Trophoblast cell (in vitro differentiated cells and primary cell): ENCODE measurements at regions not wholly inside any gene's neighbourhood (a gene's known extent, or its start where the extent isn't known, plus 50 kb on each side); places are given as distances from the start of the nearest gene placed in this dataset.

Source experiments
- DNase-seq, 2 donors: peaks; one replicate each; pipeline ENCODE4 v3.0.0-alpha.2; 2016
- H2AFZ ChIP-seq: 2 replicates; pipeline ENCODE4 v1.6.1; 2013; ENCODE audit warnings: low read length, moderate library complexity, mild to moderate bottlenecking; ENCODE audit not compliant: insufficient read depth, poor library complexity
- H2AK5ac ChIP-seq: 2 replicates; pipeline ENCODE4 v1.6.1; 2013; ENCODE audit warnings: mild to moderate bottlenecking, low read length
- H2BK120ac ChIP-seq: 2 replicates; pipeline ENCODE4 v1.6.1; 2013; ENCODE audit warnings: low read length, mild to moderate bottlenecking, moderate library complexity; ENCODE audit not compliant: insufficient read depth, poor library complexity
- H2BK12ac ChIP-seq: 2 replicates; pipeline ENCODE4 v1.6.1; 2013; ENCODE audit warnings: mild to moderate bottlenecking, low read length, moderate library complexity
- H2BK5ac ChIP-seq: 2 replicates; pipeline ENCODE4 v1.6.1; 2013; ENCODE audit warnings: low read length, low read depth, moderate library complexity, mild to moderate bottlenecking; ENCODE audit not compliant: poor library complexity
- H3K14ac ChIP-seq: 2 replicates; pipeline ENCODE4 v1.6.1; 2013; ENCODE audit warnings: mild to moderate bottlenecking, low read length
- H3K18ac ChIP-seq: 2 replicates; pipeline ENCODE4 v1.6.1; 2013; ENCODE audit warnings: mild to moderate bottlenecking, low read length
- H3K23ac ChIP-seq: 2 replicates; pipeline ENCODE4 v1.6.1; 2013; ENCODE audit warnings: low read length
- H3K27ac ChIP-seq: 2 replicates; pipeline ENCODE4 v1.5.1; 2013; ENCODE audit warnings: low read depth, mild to moderate bottlenecking, inconsistent platforms, low read length, moderate library complexity
- H3K27me3 ChIP-seq: 2 replicates; pipeline ENCODE4 v1.6.1; 2013; ENCODE audit warnings: inconsistent platforms, mild to moderate bottlenecking, low read length, moderate library complexity; ENCODE audit not compliant: insufficient read depth
- H3K36me3 ChIP-seq, 2 experiments: 1 replicate in 1 of 2; 2 replicates in 1 of 2; pipeline ENCODE4 v1.6.1; 2013; ENCODE audit warnings: low read length in 2 of 2, mild to moderate bottlenecking in 2 of 2, moderate library complexity in 1 of 2; ENCODE audit not compliant: insufficient read depth in 2 of 2, control insufficient read depth in 1 of 2
- H3K4ac ChIP-seq: 2 replicates; pipeline ENCODE4 v1.6.1; 2013; ENCODE audit warnings: low read depth, mild to moderate bottlenecking, low read length, moderate library complexity
- H3K4me1 ChIP-seq, 2 experiments: 1 replicate in 1 of 2; 2 replicates in 1 of 2; pipeline ENCODE4 v1.6.1; 2013; ENCODE audit warnings: low read length in 2 of 2, mild to moderate bottlenecking in 2 of 2, moderate library complexity in 1 of 2; ENCODE audit not compliant: insufficient read depth in 2 of 2, control insufficient read depth in 1 of 2
- H3K4me2 ChIP-seq: 2 replicates; pipeline ENCODE4 v1.6.1; 2013; ENCODE audit warnings: inconsistent platforms, mild to moderate bottlenecking, low read length, moderate library complexity
- H3K4me3 ChIP-seq: 2 replicates; pipeline ENCODE4 v1.5.1; 2013; ENCODE audit warnings: mild to moderate bottlenecking, low read depth, low read length, inconsistent platforms
- H3K79me1 ChIP-seq: one replicate; pipeline ENCODE4 v1.6.1; 2013; ENCODE audit warnings: low read length
- H3K79me2 ChIP-seq: 2 replicates; pipeline ENCODE4 v1.6.1; 2013; ENCODE audit warnings: low read length, mild to moderate bottlenecking; ENCODE audit not compliant: control insufficient read depth, insufficient read depth, poor library complexity
- H3K9ac ChIP-seq: 2 replicates; pipeline ENCODE4 v1.6.1; 2013; ENCODE audit warnings: mild to moderate bottlenecking, low read length
- H3K9me3 ChIP-seq: 2 replicates; pipeline ENCODE4 v1.6.1; 2013; ENCODE audit warnings: low read depth, mild to moderate bottlenecking, control low read depth, inconsistent platforms, low read length; ENCODE audit not compliant: insufficient read depth
- H4K12ac ChIP-seq: 2 replicates; pipeline ENCODE4 v1.6.1; 2013; ENCODE audit warnings: low read depth, mild to moderate bottlenecking, low read length, moderate library complexity
- H4K8ac ChIP-seq: 2 replicates; pipeline ENCODE4 v1.6.1; 2013; ENCODE audit warnings: low read depth, mild to moderate bottlenecking, low read length, moderate library complexity
- H4K91ac ChIP-seq: one replicate; pipeline ENCODE4 v1.6.1; 2013; ENCODE audit warnings: low read depth, mild to moderate bottlenecking, low read length, moderate library complexity
- WGBS: extraction: QIAGEN DNeasy Blood & Tissue Kit; methylation state at CpG from one replicate; pipeline ENCODE4 v1.1.7; 2013; ENCODE audit warnings: missing lambda C conversion rate; ENCODE audit not compliant: insufficient read length, insufficient coverage; ENCODE audit errors: extremely low coverage; 5-methylcytosine and 5-hydroxymethylcytosine counted together

DNA sequence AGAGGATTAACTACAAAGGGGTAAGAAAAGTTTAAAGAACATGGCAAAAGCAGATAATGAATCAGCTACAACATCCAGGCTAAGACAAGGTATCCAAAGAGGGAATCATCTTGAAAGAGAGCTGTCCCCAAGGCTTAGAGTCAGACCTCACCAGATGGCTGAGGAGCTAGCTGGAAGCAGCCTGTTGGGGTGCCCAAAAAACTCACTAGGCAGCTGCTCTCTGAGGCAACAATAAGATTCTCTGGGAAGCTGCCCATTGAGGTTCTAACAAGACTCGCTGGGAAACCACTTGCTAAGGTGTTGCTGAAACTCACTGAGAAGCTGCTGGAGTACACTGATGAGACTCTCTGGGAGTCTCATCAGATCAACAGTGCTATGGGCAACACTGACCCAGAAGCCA, 185.2 kb downstream of the CETN3 start:
- H3K14ac ChIP-seq, result no peak overlapping the region
- no peaks in the 10 kb centered on the region for H3K36me3 ChIP-seq
- peaks cover 2% of the 10 kb centered on the region for H3K9me3 ChIP-seq
- H2BK12ac ChIP-seq, result no peak overlapping the region
- no peak overlapping the region for H2BK120ac ChIP-seq
- H2BK5ac ChIP-seq, result no peak overlapping the region
- no peaks in the 10 kb centered on the region for H3K79me1 ChIP-seq
- no peak overlapping the region for H4K12ac ChIP-seq
- H4K8ac ChIP-seq, result no peak overlapping the region
- no peak overlapping the region for H3K23ac ChIP-seq
- H3K4me2 ChIP-seq, result no peak overlapping the region
- H3K4ac ChIP-seq, result no peak overlapping the region
- no peak overlapping the region for H3K9ac ChIP-seq
- H3K4me3 ChIP-seq, result no peak overlapping the region
- H2AK5ac ChIP-seq, result no peak overlapping the region
- no peak for DNase-seq
- WGBS, result no CpG with 5 or more reads among the region's 1 CpG
- no peak overlapping the region for H4K91ac ChIP-seq
- no peak overlapping the region for H3K27ac ChIP-seq
- no peaks in the 10 kb centered on the region for H3K4me1 ChIP-seq
- no peaks in the 10 kb centered on the region for H3K27me3 ChIP-seq
- H3K79me2 ChIP-seq, result no peaks in the 10 kb centered on the region
- no peak overlapping the region for H2AFZ ChIP-seq
- no peak overlapping the region for H3K18ac ChIP-seq

DNA sequence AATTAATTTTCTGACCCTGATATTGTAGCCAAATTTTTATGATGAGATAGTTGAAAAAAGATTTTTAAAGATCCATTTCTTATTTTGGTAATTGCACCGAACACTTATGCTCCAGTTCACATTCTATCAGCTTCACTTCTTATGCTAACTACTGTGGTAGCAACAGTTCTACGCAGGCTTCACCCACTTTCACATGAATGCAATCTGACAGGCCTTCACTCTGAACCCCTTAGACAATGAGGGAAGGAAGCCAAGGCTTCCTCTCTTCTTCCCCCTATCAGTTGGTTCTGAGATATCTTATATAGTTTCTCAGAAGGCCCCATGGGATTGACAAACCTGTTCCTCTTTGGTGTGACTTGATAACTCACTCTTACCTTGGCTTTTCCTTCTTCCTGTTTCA, 185.8 kb downstream of the CETN3 start:
- WGBS, result no CpG with 5 or more reads among the region's 2 CpGs

DNA sequence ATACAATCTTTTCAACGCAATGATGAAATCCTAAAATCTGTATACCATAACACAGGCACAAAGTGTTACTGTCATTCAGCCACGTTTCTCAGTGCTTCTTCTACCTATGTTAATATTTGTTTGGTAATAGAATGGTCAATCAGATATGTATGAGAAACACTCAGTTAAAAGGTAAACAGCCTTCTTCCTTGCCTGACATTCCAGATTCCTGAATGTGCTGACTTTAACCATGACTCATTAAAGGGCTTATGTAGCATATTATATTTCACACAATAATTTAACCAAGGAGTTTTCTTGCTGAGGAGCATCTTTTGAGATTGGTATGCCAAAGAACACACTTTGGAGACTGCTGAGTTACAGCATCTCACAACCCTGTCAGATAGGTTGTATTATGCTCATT, 187.6 kb downstream of the CETN3 start:
- no peaks in the 10 kb centered on the region for H3K79me1 ChIP-seq
- H3K9ac ChIP-seq, result no peak overlapping the region
- H2BK12ac ChIP-seq, result no peak overlapping the region
- no peak overlapping the region for H2BK120ac ChIP-seq
- no peak overlapping the region for H3K14ac ChIP-seq
- no peak overlapping the region for H3K4me2 ChIP-seq
- H4K12ac ChIP-seq, result no peak overlapping the region
- H3K4me3 ChIP-seq, result no peak overlapping the region
- no peak overlapping the region for H4K8ac ChIP-seq
- no peaks in the 10 kb centered on the region for H3K4me1 ChIP-seq
- no peak overlapping the region for H2AFZ ChIP-seq
- H4K91ac ChIP-seq, result no peak overlapping the region
- H3K23ac ChIP-seq, result no peak overlapping the region
- WGBS, result no CpG with 5 or more reads among the region's 2 CpGs
- peak; percentile 20 to 60 for DNase-seq
- no peak overlapping the region for H3K27ac ChIP-seq
- H3K79me2 ChIP-seq, result no peaks in the 10 kb centered on the region
- no peak overlapping the region for H2BK5ac ChIP-seq
- H3K27me3 ChIP-seq, result no peaks in the 10 kb centered on the region
- H3K18ac ChIP-seq, result no peak overlapping the region
- peaks cover 2% of the 10 kb centered on the region for H3K9me3 ChIP-seq
- no peaks in the 10 kb centered on the region for H3K36me3 ChIP-seq
- H2AK5ac ChIP-seq, result no peak overlapping the region
- no peak overlapping the region for H3K4ac ChIP-seq

More for the DNA sequence above, 185.8 kb downstream of the CETN3 start:
- Histone ChIP-seq H2AK5ac (no peak overlapping the region), H3K9ac (no peak overlapping the region), H3K79me2 (no peaks in the 10 kb centered on the region), H4K8ac (no peak overlapping the region), H4K91ac (no peak overlapping the region), H4K12ac (no peak overlapping the region), H3K9me3 (peaks cover 2% of the 10 kb centered on the region), H3K79me1 (no peaks in the 10 kb centered on the region), H3K23ac (no peak overlapping the region), H3K4me1 (no peaks in the 10 kb centered on the region), H3K14ac (no peak overlapping the region), H2BK12ac (no peak overlapping the region), H2AFZ (no peak overlapping the region), H3K27ac (no peak overlapping the region), H3K4me2 (no peak overlapping the region), H3K27me3 (no peaks in the 10 kb centered on the region), H3K36me3 (no peaks in the 10 kb centered on the region), H3K18ac (no peak overlapping the region), H3K4me3 (no peak overlapping the region), H2BK120ac (no peak overlapping the region), H2BK5ac (no peak overlapping the region), H3K4ac (no peak overlapping the region)
- DNase-seq, result no peak

DNA sequence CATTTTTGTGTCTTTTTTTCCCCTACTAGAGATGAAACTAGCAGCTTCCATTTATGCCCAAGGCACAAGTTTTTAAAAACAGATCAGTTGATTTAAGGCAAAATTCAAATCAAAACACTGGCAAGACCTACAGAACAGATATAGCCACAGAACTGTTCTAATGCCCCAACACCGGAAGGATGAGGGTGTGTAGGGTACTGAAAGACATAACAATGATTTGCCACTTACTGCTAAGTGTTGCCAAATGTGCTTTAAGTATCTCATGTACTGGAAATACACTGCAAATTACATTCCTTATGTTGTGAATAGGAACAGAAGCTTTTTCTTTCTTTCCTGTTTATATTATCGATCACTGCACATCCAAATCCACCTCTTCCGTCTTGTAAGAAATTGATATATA, 189.0 kb downstream of the CETN3 start:
- no peak overlapping the region for H3K14ac ChIP-seq
- no peak overlapping the region for H3K27ac ChIP-seq
- H3K79me1 ChIP-seq, result no peaks in the 10 kb centered on the region
- no peak overlapping the region for H3K4me2 ChIP-seq
- H2AFZ ChIP-seq, result no peak overlapping the region
- H2BK120ac ChIP-seq, result no peak overlapping the region
- H2BK12ac ChIP-seq, result no peak overlapping the region
- H3K9ac ChIP-seq, result no peak overlapping the region
- no peak overlapping the region for H3K4me3 ChIP-seq
- H4K91ac ChIP-seq, result no peak overlapping the region
- no peak overlapping the region for H4K12ac ChIP-seq
- WGBS, result no CpG with 5 or more reads among the region's 3 CpGs
- no peaks in the 10 kb centered on the region for H3K4me1 ChIP-seq
- no peaks in the 10 kb centered on the region for H3K79me2 ChIP-seq
- no peak overlapping the region for H3K23ac ChIP-seq
- no peaks in the 10 kb centered on the region for H3K27me3 ChIP-seq
- DNase-seq, result no peak
- H3K4ac ChIP-seq, result no peak overlapping the region
- H3K9me3 ChIP-seq, result peaks cover 2% of the 10 kb centered on the region
- H2AK5ac ChIP-seq, result no peak overlapping the region
- H3K18ac ChIP-seq, result no peak overlapping the region
- H3K36me3 ChIP-seq, result no peaks in the 10 kb centered on the region
- no peak overlapping the region for H2BK5ac ChIP-seq
- no peak overlapping the region for H4K8ac ChIP-seq
